GM12875 (cell line): ENCODE measurements at regions not wholly inside any gene's neighbourhood (a gene's known extent, or its start where the extent isn't known, plus 50 kb on each side); places are given as distances from the start of the nearest gene placed in this dataset.

Experiments
- H3K4me3 ChIP-seq: one replicate; pipeline ENCODE4 v1.5.1; 2011; ENCODE audit warnings: low read depth, low read length, control low read depth
- TF ChIP-seq, protein P1 (sequence below): IDR thresholded peaks from 2 replicates; pipeline ENCODE4 v1.5.1; 2011; ENCODE audit warnings: low read depth, mild to moderate bottlenecking, control low read depth, inconsistent platforms, low read length, moderate library complexity, borderline replicate concordance; ENCODE audit not compliant: insufficient read depth

DNA sequence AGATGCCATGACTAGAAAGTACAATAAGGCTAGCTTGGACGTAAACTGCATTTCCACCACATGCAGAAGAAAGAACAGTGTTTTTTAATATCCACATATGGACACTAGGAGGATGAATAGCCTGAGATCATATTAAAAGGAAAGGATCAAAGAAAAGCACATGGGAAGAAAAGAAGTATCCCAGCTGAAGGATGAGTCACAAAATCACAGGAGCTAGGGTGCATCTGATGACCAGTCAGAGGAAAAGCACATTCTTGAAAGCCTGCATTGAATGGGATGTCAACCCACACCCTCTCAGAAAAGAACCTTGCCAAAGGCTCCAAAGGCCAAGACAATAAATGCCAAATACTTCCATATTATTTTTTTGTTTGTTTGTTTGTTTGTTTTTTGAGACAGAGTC lies 56.8 kb upstream of the PRDX4 start:
- H3K4me3 ChIP-seq = no peak overlapping the region
- TF ChIP-seq, protein P1, sequence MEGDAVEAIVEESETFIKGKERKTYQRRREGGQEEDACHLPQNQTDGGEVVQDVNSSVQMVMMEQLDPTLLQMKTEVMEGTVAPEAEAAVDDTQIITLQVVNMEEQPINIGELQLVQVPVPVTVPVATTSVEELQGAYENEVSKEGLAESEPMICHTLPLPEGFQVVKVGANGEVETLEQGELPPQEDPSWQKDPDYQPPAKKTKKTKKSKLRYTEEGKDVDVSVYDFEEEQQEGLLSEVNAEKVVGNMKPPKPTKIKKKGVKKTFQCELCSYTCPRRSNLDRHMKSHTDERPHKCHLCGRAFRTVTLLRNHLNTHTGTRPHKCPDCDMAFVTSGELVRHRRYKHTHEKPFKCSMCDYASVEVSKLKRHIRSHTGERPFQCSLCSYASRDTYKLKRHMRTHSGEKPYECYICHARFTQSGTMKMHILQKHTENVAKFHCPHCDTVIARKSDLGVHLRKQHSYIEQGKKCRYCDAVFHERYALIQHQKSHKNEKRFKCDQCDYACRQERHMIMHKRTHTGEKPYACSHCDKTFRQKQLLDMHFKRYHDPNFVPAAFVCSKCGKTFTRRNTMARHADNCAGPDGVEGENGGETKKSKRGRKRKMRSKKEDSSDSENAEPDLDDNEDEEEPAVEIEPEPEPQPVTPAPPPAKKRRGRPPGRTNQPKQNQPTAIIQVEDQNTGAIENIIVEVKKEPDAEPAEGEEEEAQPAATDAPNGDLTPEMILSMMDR = no peak

DNA sequence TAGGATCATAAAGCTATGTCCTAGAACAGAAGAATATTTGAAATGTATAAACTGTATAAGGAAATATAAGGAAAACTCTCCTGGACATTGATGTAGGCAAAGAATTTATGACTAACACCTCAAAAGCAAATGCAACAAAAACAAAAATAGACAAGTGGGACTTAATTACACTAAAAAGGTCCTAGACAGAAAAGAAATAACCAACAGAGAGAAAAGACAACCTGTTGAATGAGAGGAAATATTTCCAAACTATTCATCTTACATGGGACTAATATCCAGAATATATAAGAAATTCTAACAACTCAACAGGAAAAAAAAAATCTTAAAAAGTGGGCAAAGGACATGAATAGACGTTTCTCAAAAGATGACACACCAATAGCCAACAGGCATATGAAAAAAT lies 54.4 kb upstream of the PRDX4 start:
- H3K4me3 ChIP-seq = no peak overlapping the region
- TF ChIP-seq, protein P1 = no peak

DNA sequence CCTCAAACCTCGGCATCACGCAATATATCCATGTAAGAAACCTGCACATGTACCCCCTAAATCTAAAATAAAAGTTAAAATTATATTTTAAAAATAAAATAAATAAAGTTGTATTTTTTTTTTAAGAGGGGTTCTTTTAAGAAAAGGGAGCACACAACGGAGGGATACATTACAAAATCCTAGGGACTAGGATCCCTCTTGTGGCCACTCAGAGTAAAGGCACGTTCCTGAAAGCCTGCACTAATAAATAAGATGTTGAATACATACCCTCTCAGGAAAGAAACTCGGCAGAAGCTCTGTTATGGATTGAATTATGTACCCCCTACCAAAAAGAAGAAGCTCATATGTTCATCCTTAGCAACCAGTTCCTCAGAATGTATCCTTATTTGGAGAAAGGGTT lies 50.9 kb upstream of the PRDX4 start:
- TF ChIP-seq, protein P1 = peak; percentile 47; the same call in 1 of the 2 replicates
- no peak overlapping the region for H3K4me3 ChIP-seq
